ENCODE measurements at regions not wholly inside any gene's neighbourhood (a gene's known extent, or its start where the extent isn't known, plus 50 kb on each side); places are given as distances from the start of the nearest gene placed in this dataset.
"Not testable (repeated sequence)": the region's sequence is repeated elsewhere in the genome, so short reads cannot be mapped to it uniquely, and the experiment has no call there.

- H3K9me3 ChIP-seq (ENCODE audit: control insufficient read depth, insufficient read depth, low read length): peaks cover 24% of the 10 kb centered on the region
- peaks cover 3% of the 10 kb centered on the region for H3F3A ChIP-seq (ENCODE audit: control insufficient read depth, insufficient read depth)
- TF ChIP-seq EZH2phosphoT487 (IDR thresholded peaks at IDR 0.05; ENCODE audit: borderline replicate concordance, low read length) (no peak), CTCF (IDR thresholded peaks at IDR 0.05; ENCODE audit: low read depth, low read length, poor library complexity, severe bottlenecking) (no peak)
- peak overlapping the region; percentile 61 for H3K27ac ChIP-seq (ENCODE audit: low read depth, low read length)
- no peaks in the 10 kb centered on the region; the same call in 1 of the 2 replicates for H3K9me2 ChIP-seq (replicated peaks; ENCODE audit: control insufficient read depth, low read length)
- H4K20me1 ChIP-seq (ENCODE audit: control insufficient read depth, insufficient read depth, low read depth, low read length): no peaks in the 10 kb centered on the region
- H3K4me3 ChIP-seq (ENCODE audit: low read length): peak overlapping the region; percentile 68
- peaks cover 11% of the 10 kb centered on the region for H3K4me1 ChIP-seq (ENCODE audit: control insufficient read depth, low read length)
- no peaks in the 10 kb centered on the region for H3K79me2 ChIP-seq (ENCODE audit: control insufficient read depth, low read length)
- H3K4me2 ChIP-seq (ENCODE audit: low read length): peak overlapping the region; percentile 52
- H3K27me3 ChIP-seq (ENCODE audit: control insufficient read depth, low read length): no peaks in the 10 kb centered on the region
- H3K36me3 ChIP-seq (ENCODE audit: control insufficient read depth, low read length): peaks cover 7% of the 10 kb centered on the region
Observed at GRCh38 chr7:67918158-67918557, 921.5 kb downstream of the TYW1 start.

GRCh38 chr7:67923286-67923685 is 926.7 kb downstream of the TYW1 start:
- Histone ChIP-seq H3K27me3 (ENCODE audit: control insufficient read depth, low read length) (no peaks in the 10 kb centered on the region), H3K36me3 (ENCODE audit: control insufficient read depth, low read length) (peaks cover 7% of the 10 kb centered on the region), H3K79me2 (ENCODE audit: control insufficient read depth, low read length) (no peaks in the 10 kb centered on the region), H3K27ac (ENCODE audit: low read depth, low read length) (no peak overlapping the region), H3K9me3 (ENCODE audit: control insufficient read depth, insufficient read depth, low read length) (peaks cover 12% of the 10 kb centered on the region), H3K9me2 (replicated peaks; ENCODE audit: control insufficient read depth, low read length) (no peaks in the 10 kb centered on the region), H3F3A (ENCODE audit: control insufficient read depth, insufficient read depth) (peaks cover 3% of the 10 kb centered on the region), H3K4me2 (ENCODE audit: low read length) (no peak overlapping the region), H3K4me3 (ENCODE audit: low read length) (no peak overlapping the region), H3K4me1 (ENCODE audit: control insufficient read depth, low read length) (peaks cover 6% of the 10 kb centered on the region), H4K20me1 (ENCODE audit: control insufficient read depth, insufficient read depth, low read depth, low read length) (no peaks in the 10 kb centered on the region)
- TF ChIP-seq CTCF (IDR thresholded peaks at IDR 0.05; ENCODE audit: low read depth, low read length, poor library complexity, severe bottlenecking) (no peak), EZH2phosphoT487 (IDR thresholded peaks at IDR 0.05; ENCODE audit: borderline replicate concordance, low read length) (no peak)

GRCh38 chr7:67928141-67928540 is 931.5 kb downstream of the TYW1 start:
- H3K79me2 ChIP-seq (ENCODE audit: control insufficient read depth, low read length): no peaks in the 10 kb centered on the region
- no peaks in the 10 kb centered on the region for H3F3A ChIP-seq (ENCODE audit: control insufficient read depth, insufficient read depth)
- H3K27ac ChIP-seq (ENCODE audit: low read depth, low read length): no peak overlapping the region
- no peak overlapping the region for H3K4me2 ChIP-seq (ENCODE audit: low read length)
- H3K36me3 ChIP-seq (ENCODE audit: control insufficient read depth, low read length): no peaks in the 10 kb centered on the region
- H4K20me1 ChIP-seq (ENCODE audit: control insufficient read depth, insufficient read depth, low read depth, low read length): no peaks in the 10 kb centered on the region
- H3K4me1 ChIP-seq (ENCODE audit: control insufficient read depth, low read length): no peaks in the 10 kb centered on the region
- H3K27me3 ChIP-seq (ENCODE audit: control insufficient read depth, low read length): no peaks in the 10 kb centered on the region
- no peaks in the 10 kb centered on the region for H3K9me3 ChIP-seq (ENCODE audit: control insufficient read depth, insufficient read depth, low read length)
- no peaks in the 10 kb centered on the region for H3K9me2 ChIP-seq (replicated peaks; ENCODE audit: control insufficient read depth, low read length)
- TF ChIP-seq CTCF (IDR thresholded peaks at IDR 0.05; ENCODE audit: low read depth, low read length, poor library complexity, severe bottlenecking) (no peak), EZH2phosphoT487 (IDR thresholded peaks at IDR 0.05; ENCODE audit: borderline replicate concordance, low read length) (no peak)
- H3K4me3 ChIP-seq (ENCODE audit: low read length): no peak overlapping the region

- H4K20me1 ChIP-seq (ENCODE audit: control insufficient read depth, insufficient read depth, low read depth, low read length); H3K27ac ChIP-seq (ENCODE audit: low read depth, low read length): not testable (repeated sequence)
Observed at GRCh38 chr7:67936447-67936846, 939.8 kb downstream of the TYW1 start.

More at GRCh38 chr7:67936447-67936846, 939.8 kb downstream of the TYW1 start:
- H3K27me3 ChIP-seq (ENCODE audit: control insufficient read depth, low read length); H3K79me2 ChIP-seq (ENCODE audit: control insufficient read depth, low read length); H3K9me2 ChIP-seq (replicated peaks; ENCODE audit: control insufficient read depth, low read length); H3K9me3 ChIP-seq (ENCODE audit: control insufficient read depth, insufficient read depth, low read length); H3K4me1 ChIP-seq (ENCODE audit: control insufficient read depth, low read length); H3K4me2 ChIP-seq (ENCODE audit: low read length); H3K36me3 ChIP-seq (ENCODE audit: control insufficient read depth, low read length); H3F3A ChIP-seq (ENCODE audit: control insufficient read depth, insufficient read depth); H3K4me3 ChIP-seq (ENCODE audit: low read length): not testable (repeated sequence)

All from DOHH2 (cell line).